HG03025 (cell line): ENCODE measurements at regions not wholly inside any gene's neighbourhood (a gene's known extent, or its start where the extent isn't known, plus 50 kb on each side); places are given as distances from the start of the nearest gene placed in this dataset.

Experiments used
- ATAC-seq: cut with Tn5 transposase; IDR thresholded peaks from one replicate; pipeline ENCODE4 v1.9.1; 2021; ENCODE audit warnings: mild to moderate bottlenecking, moderate library complexity; ENCODE audit not compliant: unreplicated experiment, low FRiP score

DNA sequence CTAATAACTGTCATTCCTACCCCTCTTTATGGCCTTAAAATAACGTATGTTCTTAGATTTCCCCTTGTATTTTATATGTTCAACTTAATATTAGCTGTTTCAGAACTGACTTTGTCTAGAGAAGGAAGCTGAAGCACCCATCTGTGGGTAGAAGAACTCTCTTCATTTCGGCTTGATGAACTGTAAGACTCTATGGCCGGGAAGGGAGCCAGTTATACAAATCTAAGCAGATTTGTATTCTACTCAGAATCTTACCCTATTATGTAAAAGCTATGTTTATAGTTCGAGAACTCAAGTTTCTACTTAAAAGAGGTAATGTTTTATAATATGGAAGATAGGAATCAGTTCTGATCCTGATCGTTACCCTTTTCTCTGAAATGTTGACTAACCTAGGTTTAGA is 390.9 kb upstream of the PRICKLE1 start:
- no peak for ATAC-seq

DNA sequence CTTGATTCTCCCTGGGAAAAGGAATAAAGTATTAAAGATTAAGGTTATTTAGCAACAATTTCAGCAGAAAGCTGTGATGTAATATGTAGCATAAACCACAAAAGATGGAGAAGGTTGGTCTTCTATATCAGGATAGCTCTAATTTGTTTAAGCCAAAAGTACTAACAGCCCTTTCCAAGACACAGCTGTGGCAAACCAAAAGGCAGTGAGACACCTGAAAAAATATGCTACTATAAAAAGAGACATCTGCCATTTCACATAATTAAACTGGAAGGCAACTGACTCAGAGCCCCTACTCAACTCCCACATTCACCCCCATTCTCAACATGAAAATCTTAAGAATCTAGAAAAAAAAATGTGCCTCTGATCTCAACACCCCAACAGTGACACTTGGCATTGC is 390.2 kb upstream of the PRICKLE1 start:
- no peak for ATAC-seq

DNA sequence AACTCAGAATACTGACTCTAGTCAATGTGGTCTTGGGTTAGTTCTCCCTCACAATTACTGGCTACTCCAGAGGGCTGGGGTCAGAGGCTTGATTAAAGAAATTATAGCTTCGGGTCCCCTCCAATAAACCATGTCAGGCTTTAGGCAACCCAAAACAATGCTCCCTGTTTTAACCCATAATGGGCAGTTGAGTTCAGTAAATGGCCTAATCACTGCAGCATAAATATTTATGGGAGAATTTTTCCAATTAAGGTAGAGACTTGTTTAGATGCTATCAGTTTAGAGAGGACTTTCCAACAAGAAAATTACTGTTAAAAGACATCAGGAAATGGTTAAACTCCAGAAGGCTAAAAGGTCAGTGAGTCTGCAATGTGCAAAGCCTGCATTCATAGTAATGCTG is 389.2 kb upstream of the PRICKLE1 start:
- no peak for ATAC-seq

DNA sequence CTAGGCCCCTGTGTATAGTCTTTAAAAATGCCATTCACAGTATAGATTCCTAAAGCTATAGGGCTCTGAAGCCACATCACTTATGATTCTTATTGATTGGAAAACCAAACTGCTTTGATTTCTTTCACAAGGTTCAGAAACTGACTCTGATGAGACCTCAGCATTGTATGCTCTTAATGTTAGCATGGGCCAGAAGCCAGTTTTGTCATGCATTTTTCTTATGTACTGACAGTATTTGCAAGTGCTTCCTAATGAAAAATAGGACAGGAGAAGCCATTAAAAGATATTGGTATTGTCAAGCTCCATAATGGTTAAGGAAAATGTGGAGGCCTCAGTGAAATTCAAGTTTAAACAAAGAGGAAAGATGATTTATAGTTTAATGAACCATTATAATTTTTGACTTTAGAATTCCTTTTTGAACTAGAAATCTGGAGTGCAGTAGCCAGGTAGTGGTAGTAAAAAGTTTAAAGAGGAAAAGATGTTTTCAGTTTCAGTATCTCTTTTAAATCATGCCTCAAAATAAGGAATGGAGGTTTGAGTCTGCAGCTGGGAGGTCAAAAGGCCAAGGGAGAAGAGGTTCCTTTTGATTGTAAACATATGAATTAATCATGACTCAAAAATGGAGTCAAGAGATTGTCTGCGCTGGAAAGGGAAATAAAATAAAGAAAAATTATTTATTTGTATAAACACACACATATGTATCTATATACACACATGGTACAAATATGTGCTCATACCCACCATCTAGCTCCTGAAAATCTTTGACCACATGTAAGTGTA is 388.1 kb upstream of the PRICKLE1 start:
- ATAC-seq, result no peak

DNA sequence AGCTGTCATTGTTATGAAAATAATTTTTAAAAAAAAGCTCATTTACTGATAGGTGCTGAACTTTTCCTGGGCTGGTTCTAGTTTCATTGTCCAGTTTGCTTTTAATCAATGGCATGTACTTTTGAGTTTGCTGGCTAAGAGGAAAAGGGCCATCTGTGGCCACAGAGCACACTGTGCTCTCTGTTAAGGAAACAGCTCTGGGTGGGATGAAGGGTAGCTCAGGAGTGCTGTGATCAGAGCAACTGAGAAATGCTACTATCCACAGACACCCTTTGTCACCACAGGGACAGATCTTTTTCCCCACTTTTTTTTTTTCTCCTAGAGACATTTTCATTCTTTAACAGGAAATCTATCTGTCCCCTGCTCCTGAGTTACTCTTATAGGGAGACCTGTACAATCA is 387.1 kb upstream of the PRICKLE1 start:
- no peak for ATAC-seq

DNA sequence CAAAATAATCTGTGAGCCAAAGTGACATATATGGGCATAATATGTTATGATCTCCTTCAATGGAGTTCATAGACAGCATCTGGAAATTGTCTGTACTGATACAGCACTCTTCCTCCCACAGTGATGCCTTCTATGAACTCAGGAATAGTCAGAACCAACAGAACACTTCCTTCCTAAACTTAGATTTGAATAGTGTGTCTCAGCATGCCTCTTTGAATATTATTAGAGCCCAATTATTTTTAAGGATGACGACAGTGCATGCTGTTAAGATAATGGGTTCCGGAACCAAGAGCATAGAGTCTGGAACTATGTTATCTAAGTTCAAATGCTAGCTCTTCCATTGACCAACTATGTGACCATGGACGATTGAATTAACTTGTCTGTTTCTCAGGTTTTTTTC is 386.6 kb upstream of the PRICKLE1 start:
- no peak for ATAC-seq

DNA sequence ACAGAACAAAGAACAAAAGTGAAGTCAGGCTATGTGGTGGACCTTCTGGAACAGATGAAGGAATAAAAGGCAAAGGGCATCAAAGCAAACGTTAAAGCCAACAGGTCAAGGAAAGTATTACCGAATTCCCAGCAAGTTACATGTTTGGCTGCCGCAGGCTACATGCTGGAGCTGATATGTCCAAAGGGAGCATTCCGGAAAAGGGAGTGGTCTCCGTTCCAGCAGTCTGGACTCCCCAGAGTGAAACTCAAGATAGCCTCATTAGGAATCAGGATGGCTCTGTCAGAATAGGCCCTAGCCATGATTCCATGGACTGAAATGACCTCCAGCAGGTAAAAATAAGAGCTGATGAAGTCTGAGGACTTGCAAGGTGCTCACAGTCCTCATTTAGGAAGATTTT is 379.8 kb upstream of the PRICKLE1 start:
- no peak for ATAC-seq

DNA sequence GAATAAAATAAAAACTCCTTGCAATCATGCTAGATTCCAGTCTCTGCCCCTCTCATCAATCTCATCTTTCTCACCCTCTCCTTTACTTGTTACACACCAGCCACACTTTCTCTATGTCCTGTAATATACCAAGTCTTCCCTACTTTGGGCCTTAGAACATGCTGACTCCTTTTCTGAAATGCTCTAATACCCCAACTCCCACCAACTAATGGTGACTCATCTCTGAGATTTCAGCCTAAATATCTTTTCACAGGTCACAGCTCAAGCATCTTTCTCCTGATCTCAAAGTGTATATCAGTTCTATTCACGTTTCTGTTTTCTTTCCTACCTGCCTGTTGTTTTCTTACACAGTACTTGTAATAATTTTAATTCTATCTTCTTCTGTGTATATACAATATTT is 378.9 kb upstream of the PRICKLE1 start:
- ATAC-seq, result no peak

DNA sequence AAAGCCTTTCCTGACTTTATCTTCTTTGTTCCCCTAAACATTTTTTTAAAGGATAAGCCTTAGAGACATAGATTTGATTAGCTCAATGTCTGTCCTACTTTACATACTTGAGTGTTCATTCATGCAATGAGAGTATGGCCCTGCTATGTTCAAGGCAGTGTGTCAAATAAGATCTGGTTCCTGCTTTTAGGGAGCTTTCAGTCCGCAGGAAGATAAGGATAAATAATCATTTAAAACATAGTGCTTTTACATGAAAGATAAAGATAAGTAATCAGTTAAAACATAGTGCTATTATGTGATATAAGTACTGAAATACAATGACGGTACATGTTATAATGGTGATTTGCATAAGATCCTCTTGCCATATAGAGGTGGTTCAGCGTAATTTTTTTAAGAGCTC is 378.3 kb upstream of the PRICKLE1 start:
- no peak for ATAC-seq

DNA sequence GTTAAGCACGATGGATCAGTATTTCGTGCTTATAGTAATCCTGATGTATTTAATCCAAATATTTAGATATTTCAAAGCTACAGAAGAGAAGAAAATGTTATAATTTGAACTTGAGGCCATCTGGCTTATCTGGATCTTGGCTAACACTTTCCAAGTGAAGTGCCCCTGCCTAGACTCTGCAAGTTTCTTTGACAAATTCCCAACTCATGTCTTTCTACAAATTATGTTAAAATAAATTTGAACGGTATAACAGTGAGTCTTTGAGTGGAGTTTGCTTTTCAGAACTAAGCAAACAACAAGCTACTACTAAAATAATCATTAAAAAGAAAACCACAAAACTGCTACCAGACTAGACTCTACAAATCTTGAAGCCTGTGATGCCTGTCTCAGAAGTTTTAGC is 374.4 kb upstream of the PRICKLE1 start:
- no peak for ATAC-seq

DNA sequence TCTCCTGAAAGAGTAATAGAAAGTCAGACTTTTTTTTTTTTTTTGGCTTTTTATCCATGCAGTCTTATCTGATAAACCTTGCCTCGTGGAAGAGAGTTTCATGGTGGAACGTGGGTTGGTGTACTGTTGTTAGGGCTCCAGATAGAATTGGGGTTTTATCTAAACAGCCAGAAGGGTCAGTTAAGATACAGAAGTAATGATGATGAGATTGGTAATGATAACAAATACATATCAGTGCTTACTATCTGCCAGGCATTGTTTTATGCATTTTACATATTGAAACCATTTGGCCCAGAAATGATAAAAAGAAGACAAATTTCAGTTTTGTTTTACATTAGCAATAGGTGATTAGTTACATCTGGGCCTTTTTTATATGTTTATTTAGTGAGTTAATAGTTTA is 372.8 kb upstream of the PRICKLE1 start:
- no peak for ATAC-seq

DNA sequence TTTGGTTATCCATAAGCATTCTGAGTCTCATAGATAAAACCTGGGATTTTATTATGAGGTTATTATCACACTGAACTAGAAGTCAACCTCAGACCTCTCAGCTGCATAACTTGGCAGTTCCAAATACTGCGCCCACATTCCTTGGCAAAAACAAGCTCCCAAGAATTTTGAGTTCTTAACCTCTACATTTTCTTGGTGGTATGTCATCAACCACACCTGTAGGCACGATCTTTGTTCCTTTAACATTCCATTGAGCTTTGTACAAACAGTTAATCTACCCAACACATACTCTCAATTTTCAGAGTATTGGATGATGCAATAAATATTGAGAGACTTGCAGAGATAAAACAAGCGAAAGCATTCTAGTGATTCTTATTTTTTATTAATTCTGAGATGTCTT is 371.8 kb upstream of the PRICKLE1 start:
- no peak for ATAC-seq

DNA sequence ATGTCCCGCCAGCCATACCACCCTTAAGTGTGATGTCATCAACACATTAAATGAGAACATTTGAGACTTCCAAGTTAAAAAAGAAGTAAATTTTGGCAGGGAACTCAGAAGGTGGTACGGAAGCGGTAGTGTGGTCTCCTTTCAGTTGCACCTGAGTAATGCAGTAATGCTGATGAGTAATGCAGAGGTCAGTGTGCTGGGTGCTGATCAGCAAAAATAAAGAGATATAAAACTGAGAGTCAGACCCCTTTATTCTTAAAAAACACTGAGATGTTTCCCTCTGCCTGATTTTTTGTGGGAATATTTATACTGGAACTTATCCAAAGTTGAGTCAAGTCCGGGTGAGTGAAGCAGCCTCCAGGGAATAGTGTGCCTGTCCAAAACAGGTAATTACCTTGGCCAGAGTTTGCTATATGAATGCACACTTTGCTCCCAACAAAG is 370.6 kb upstream of the PRICKLE1 start:
- ATAC-seq, result no peak

DNA sequence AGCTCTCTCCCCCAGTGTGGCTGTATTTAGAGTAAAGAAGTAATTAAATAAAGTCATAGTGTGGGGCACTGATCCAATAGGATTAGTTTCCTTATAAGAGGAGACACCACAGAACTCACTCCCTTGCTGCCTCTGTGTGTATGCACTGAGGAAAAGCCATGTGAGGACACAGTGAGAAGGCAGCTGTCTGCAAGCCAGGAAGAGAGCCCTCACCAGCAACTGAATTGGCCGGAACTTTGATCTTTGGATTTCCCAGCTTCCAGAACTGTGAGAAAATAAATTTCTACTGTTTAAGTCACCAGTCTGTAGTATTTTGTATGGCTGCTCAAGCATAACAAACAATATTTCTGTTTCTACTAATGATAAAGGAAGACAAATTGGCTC is 368.7 kb upstream of the PRICKLE1 start:
- ATAC-seq, result no peak

DNA sequence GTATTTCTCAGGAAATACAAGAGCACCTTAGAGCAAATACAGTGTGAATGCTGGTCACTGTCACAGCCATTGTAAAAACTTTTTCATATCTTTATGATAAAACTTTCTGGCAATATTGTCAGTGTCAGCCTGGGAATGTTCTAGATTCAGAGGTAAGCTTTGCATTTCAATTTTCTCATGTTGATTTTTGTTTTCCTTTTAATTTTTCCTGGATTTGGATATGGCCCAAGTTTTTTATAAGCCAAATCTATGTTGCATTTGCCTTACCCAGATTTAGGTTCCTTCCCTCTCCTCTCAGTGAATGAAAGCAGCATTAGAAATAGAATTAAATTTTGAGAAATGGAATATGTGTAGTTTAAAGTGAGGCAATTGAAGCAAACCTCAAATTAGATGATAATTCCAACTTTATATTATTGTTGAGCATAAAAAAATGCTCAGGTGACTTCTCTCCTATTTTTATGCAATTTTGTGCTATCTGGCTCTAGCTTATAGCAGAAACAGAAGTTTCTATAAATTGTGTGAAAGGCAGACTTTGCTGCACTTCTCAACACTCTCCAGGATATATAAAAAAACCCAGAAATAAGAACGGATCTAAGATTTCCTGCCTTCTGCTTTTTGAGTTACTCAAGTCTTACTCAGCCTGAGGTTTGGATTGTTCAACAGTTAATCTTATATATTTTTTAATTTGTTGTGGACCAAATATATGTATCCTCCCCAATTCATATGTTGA is 368.2 kb upstream of the PRICKLE1 start:
- ATAC-seq, result no peak

DNA sequence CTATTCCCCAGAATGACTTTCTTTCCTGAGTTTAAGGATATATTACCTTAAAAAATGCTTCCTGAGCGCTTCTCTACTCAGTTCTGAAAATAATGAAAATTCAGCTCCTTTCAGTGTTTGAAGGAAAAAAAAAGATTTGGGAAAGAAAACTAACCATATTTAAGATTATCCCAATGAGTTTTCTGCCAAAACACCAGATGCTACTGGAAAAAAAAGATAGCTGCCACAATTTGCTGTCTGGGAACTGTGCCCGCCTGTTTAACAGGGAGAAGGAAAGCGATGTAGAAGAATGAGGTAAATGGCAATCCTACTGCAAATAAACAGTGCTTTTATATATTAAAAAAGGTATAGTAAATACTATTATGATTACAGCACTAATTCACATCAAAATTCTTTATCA is 367.6 kb upstream of the PRICKLE1 start:
- no peak for ATAC-seq

DNA sequence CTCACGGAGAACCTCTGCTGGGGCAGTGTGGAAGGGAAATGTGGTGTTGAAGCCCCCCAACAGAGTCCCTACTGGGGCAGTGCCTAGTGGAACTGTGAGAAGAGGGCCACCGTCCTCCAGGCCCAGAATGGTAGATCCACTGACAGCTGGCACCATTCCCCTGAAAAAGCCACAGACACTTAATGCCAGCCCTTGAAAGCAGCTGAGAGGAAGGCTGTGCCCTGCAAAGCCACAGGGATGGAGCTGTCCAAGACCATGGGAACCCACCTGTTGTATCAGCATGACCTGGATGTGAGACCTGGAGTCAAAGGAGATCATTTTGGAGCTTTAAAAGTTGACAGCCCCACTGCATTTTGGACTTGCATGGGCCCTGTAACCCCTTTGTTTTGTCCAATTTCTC is 363.5 kb upstream of the PRICKLE1 start:
- no peak for ATAC-seq

DNA sequence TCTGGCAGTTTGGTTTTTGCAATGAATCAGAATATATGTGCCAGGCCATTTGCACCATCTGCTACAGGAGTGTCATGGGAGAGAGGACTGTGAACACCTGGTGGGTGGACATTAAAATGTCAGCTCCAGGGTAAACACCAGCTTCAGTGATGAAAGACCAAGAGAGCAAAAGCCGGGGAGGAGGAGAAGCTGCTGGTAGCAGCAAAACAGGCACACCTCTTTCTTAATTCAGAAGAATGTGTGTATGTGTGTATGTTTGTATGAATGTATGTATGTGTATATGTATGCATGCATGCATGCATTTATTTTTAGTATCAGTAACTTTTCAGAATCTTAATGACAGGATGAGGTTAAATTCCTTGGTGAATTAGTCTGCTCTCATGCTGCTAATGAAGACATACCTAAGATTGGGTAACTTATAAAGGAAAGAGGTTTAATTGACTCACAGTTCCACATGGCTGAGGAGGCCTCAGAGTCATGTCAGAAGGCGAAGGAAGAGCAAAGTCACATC is 357.4 kb upstream of the PRICKLE1 start:
- no peak for ATAC-seq

DNA sequence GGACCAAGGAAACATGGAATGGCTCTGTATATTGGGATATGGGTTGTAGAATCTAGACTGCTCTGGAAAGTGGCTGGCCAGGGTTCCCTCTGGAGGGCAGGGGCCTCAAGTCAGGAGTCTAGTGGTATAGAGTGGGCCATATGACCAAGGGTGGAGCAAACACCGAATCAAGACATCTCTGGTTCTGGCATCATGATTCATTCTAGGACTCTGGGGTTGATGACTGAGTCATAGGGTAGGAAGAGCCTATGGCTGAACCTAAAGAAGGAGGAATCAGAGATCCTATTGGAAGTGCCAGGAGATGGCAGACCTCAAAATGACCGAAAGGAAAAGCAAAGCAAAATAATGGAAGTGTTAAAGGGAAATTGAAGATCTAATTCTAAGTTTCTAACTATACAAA is 356.4 kb upstream of the PRICKLE1 start:
- ATAC-seq, result no peak

DNA sequence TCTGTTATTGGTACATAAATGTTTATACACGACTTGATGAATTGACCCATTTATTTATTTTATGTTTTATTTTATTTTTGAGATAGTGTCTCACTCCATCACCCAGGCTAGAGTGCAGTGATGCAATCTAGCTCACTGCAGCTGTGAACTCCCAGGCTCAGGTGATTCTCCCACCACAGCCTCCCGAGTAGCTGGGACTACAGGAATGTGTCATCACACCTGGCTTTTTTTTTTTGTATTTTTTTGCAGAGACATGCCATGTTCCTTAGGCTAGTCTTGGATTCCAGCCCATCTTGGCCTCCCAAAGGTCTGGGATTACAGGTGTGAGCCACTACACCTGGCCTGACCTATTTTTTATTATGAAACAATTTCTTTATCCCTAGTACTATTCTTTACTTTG is 355.0 kb upstream of the PRICKLE1 start:
- ATAC-seq, result no peak

DNA sequence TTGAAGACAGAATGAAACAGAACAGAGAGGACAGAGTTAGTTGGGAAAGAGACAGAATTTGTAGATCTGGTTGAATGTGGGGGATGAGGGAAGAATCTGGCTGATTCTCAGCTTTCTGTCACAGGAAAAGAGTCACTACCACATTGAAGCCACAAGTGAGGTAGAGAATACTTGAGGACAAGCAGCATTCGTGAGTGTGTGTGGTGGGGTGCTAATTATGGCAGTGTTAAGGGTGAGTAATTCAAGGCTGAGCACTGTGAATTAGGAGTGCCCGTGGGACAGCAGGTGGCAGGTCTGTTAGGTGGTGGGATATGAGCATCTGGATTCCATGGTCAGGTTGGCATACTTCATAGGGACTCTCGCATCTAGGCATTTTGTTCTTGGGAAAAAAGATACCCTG is 347.4 kb upstream of the PRICKLE1 start:
- ATAC-seq, result no peak

DNA sequence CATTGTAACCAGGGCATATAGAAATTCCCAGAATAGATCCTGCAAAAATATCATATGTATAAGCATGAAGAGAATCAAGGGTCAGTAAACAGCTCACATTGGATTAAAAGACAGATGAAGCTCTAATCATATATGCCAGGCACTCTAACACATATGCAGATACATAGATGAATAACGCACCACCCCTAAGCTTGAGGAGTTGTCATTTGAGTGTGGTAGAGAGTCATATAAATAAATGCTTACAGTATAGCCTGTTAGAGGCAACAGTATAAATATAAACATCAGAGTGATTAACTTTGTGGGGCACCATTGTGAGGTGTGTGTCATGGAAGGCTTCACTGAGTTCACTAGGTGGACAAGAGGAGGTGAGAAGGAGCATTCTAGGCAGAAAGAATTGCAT is 346.7 kb upstream of the PRICKLE1 start:
- ATAC-seq, result no peak
